GM18951 (cell line): ENCODE measurements at regions not wholly inside any gene's neighbourhood (a gene's known extent, or its start where the extent isn't known, plus 50 kb on each side); places are given as distances from the start of the nearest gene placed in this dataset.

Experiments used
- POLR2A ChIP-seq: IDR thresholded peaks from 4 replicates; pipeline ENCODE4 v1.6.1; 2011; ENCODE audit warnings: mild to moderate bottlenecking; ENCODE audit not compliant: insufficient read length, insufficient read depth; ENCODE audit errors: extremely low read depth
- in situ Hi-C: fragments of 300-500 bp; cut with MboI; formaldehyde crosslinking; loops from one replicate; pipeline ENCODE4 v1.12.0; 2022; ENCODE audit warnings: low sequenced_read_pairs, mixed read lengths, inconsistent platforms; ENCODE audit not compliant: unreplicated experiment

DNA sequence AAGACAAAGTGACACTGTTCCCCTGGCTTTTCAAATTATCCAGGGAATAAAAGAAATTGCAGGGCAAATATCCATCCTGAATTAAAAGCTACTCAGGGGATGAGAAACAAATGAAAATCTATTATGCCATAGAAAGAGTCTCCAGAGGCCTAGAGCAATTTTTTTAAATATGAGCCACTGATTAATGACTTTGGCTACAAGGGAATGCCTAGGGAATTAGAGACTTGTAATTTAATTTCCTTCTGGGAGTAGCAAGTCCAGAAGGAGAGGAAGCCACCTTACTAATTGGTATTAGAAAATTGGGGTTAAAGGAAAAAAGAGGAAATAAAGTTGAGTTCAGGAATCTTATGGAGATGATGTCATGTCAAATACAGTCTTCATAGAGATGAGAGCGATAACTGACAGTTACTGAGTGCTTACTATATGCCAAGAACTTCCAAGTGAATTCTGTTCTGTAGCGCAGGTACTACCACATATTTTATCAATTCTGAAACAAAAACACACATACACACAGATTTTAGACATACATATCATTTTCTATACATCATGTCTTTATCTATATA is 304.4 kb downstream of the DUSP6 start:
- no peak for TF ChIP-seq POLR2A
- in situ Hi-C loops = loop anchor here (25.0 kb wide), 1 partner anchor 639 kb away; no protein-coding TSS in a partner anchor

DNA sequence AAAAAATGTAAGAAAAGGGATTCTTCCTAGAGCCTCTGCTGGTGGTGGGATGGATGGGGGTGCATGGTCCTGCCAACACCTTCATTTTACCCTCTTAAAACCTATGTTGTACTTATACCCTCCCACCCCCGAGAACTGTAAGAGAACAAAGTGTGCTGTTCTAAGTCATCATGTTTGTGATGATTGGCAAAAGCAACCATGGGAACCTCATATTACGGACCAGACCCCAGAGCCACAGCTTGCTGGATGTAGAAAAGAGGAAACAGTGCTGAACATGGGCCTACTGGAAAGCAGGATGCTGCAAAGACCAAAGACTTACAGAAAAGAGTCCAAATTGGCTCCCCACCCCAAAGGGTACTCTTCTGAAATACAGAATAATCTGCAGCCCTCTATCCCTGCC is 311.2 kb downstream of the DUSP6 start:
- TF ChIP-seq POLR2A = no peak
- in situ Hi-C loops = loop anchor here (25.0 kb wide), 1 partner anchor 646 kb away; no protein-coding TSS in a partner anchor

DNA sequence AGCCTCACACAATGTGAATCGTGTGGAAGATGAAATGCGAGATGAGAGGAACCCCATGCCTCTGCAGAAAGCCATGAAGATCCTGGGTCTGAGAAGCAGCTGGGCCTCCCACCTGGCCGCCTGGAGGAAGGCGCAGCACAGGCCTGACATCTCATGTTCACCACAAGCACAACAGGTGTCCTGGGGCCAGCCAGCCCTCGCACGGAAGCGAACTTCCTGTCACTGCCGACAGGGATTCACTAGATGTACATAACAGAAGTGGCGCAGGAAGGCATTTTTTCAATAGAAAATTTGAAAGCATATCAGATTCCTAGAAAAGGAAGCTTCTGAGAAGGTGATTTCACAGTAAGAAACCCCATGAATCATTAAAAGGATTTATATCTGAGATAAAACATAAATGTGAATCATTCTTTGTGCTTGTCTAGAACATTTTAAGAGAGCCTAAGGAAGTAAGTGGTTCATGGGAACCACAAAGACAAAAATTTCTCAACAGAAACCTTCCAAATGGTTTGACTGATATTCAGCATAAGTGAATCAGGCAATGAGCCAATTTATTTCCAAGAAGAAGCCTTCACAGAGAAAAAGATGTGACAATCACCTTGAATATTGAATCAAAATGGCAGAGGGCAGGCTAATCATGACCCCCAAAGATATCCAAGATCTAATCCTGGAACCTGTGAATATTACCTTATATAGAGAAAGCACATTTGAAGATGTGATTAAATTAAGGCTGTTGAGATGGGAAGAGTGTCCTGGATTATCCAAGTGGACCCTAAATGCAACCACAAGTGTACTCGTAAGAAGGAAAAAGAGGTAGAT is 311.9 kb downstream of the DUSP6 start:
- in situ Hi-C loops = loop anchor here (25.0 kb wide), 1 partner anchor 647 kb away; no protein-coding TSS in a partner anchor
- no peak for TF ChIP-seq POLR2A

DNA sequence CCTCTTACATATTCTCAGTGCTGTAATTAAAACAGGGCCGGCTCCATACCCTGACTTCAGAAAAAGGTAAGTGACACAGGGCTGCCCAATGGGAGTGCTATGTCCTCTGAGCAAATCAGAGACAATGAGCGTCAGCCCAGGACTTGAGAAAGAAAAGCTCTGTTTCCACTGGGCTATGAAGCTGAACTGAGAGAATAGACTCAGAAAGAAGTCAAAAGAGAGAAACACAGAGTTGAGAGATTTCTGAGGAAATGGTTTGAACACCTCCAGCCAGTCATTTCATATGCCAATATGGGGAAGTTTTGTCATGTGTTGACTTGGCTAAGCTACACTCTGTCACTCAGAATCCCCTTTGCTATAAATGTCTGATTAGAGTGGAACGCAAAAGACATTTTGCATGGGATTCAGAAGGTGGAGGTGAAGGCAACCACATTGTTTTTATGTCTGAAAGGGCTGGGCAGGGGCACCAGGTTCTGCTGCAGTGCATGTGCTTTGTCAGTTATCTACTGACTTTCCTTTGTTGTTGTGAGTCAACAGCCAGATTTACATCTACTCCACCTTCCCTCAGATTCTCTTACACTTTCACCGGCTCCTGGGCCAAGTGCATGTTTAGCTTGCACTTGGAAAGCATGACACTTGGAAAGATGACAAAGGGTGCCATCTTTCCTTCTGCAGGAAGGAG is 313.3 kb downstream of the DUSP6 start:
- in situ Hi-C loops = loop anchor here (25.0 kb wide), 1 partner anchor 648 kb away; no protein-coding TSS in a partner anchor

DNA sequence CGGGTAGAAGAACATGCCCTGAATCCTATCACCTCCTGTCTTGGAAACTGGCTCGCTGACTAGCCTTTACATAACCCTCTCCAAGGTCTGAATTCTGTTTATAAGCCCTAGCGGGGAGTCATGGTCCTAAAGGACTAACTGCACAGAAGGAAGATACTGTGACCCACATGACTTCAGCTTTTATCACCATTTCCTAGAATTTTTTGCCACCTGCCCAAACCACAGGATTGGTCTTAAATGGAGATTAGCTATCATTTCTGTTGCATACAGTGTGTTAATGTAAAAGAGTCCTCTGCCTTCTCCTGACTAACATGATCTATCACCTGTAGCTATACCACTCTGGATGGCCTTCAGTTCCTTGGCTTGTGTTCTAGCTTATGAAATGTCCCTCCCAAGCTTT is 319.2 kb downstream of the DUSP6 start:
- in situ Hi-C loops = loop anchor here (25.0 kb wide), 1 partner anchor 654 kb away; no protein-coding TSS in a partner anchor
- TF ChIP-seq POLR2A = no peak

More for the DNA sequence above, 313.3 kb downstream of the DUSP6 start:
- no peak for TF ChIP-seq POLR2A

DNA sequence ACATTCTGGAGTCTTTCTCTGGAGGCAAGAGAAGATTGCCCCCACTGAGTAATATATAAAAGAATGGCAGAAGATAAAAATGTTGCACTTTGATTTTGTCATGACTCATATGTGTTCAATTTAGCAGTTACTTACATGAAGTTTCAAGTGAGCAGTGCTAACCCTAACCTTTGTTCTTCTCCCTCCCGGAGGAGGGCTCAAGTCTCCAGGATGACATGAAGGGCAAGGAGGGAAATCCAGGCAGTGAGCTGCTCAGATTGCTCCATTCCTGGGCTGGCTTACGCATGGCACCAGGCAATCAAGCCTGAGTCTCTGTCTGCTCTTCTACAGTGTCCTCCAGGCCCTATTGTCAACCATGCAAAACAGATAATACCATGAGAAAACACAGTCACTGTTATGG is 322.3 kb downstream of the DUSP6 start:
- no peak for TF ChIP-seq POLR2A
- in situ Hi-C loops = loop anchor here (25.0 kb wide), 1 partner anchor 657 kb away; no protein-coding TSS in a partner anchor

DNA sequence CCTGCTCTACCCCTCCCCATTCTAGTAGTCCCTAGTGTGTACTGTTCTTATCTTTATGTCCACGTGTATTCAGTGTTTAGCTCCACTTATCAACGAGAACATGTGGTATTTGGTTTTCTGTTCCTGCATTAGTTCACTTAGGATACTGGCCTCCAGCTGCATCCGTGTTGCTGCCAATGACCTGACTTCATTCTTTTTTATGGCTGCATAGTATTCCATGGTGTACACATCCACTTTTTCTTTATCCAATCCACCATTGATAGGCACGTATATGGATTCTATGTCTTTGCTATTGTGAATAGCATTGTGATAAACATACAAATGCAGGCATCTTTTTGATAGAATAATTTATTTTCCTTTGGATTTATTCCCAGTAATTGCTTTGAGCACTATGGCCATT is 327.7 kb downstream of the DUSP6 start:
- in situ Hi-C loops = no loop called here
- no peak for TF ChIP-seq POLR2A

DNA sequence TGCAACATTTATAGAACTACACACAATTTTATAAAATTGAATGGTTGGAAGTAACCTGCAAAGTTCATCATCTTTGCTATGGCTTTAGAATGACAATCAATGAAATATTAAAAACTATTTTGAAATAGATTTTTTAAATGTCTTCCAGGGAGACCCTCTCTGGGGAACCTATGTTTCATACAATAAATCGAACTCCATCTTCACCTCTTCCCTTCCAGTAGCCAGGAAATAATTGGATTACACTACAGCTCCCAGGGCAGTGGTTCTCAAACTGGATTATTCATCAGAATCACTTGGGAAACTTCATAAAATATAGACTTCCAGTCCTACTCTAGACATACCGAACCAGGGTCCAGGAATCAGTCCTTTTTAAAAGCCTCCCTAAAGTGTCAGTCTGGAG is 328.4 kb downstream of the DUSP6 start:
- in situ Hi-C loops = no loop called here
- TF ChIP-seq POLR2A = no peak

DNA sequence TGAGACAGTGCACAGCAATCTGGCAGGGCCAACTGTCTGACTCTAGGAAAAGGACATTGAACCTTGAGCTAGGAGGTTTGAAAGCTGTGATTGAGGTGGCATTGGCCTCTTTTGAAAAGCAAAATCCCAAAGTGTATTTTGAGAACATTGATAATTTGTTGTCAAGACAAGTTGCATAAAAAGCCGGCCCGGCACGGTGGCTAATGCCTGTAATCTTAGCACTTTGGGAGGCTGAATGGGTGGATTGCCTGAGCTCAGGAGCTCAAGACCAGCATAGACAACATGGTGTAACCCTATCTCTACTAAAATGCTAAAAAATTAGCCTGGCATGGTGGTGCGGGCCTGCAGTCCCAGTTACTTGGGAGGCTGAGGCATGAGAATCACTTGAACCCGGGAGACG is 331.6 kb downstream of the DUSP6 start:
- in situ Hi-C loops = no loop called here

DNA sequence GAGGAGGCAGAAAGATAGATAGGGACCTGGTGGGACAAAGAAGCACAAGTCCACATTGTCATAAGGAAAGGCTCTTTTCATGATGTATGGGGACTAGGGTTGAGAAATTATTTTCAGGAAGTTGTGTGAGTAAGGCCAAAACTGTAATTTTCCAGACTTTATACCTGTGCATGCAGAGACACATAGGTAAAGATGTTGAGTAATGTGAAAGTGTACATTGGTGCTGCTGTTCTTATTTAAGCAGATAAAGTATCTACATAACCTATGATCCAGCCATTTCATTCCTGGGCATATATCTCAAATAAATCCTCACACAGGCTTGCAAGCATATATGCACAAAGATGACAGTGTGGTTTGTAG is 332.2 kb downstream of the DUSP6 start:
- TF ChIP-seq POLR2A = no peak
- in situ Hi-C loops = no loop called here

More for the DNA sequence above, 331.6 kb downstream of the DUSP6 start:
- TF ChIP-seq POLR2A = no peak

DNA sequence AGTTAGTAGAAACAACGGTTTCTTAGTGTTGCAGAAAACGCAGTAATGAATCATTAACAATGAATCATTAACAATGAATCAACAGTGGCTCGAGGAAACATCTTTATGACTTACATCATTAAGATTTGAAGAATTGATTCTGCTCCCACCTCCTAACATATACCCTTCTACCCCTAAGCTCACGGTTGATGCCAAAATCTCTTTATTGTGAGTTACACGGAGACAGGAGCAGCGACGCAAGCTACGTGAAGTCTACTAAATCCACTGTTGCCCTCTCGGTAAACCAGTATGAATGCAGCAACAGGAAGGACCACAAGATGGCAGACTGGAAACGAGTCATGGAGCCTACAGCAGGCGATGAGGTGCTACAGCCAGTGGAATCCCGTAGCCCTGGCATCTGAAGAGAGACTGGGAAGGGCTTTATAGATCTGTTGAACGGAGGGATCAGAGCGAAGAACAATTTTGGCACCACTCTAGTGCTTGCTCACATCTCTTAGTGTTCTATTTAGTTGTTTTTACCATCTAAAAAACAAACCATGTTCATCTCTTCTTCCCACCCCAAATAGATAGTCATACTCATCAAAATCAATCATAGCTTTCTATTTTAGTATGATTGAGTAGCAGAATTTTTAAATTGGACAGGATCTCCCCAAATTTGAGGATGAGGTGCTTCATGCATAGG is 332.7 kb downstream of the DUSP6 start:
- in situ Hi-C loops = loop anchor here (5.0 kb wide), 1 partner anchor 508 kb away; the partner anchor contains the start of gene POC1B
- no peak for TF ChIP-seq POLR2A

DNA sequence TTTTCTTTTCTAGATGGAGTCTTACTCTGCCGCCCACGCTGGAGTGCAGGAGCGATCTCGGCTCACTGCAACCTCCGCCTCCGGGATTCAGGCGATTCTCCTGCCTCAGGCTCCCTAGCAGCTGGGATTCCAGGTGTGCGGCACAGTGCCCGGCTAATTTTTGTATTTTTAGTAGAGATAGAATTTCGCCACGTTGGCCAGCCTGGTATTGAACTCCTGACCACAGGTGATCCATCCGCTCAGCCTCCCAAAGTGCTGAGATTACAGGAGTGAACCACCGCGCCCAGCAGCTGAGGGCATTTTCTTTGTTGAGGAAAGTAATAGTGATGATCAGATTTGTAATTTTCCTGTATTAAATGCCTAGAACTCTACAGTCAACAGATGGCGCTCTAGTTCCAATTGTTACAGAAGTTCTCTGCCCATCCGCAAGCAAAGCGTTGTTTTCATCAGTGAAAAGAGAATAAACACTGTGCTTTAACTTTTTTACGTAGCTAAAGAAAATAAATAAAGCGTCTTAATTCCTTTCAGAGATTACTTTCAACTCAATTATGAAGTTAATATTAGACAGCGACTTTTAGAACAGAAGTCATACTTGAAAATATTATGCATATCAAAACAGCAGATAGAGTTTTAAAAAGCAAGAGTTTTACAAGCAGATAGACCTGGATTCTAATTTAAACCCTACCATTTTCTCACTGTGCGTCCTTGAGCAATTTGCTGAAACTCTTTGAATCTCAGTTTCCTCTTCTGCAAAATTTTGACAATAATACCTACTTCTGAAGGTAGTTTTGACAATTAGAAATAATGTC is 335.1 kb downstream of the DUSP6 start:
- no peak for TF ChIP-seq POLR2A
- in situ Hi-C loops = loop anchor here (5.0 kb wide), 1 partner anchor 510 kb away; the partner anchor contains the start of gene POC1B
